ENCODE measurements at regions not wholly inside any gene's neighbourhood (a gene's known extent, or its start where the extent isn't known, plus 50 kb on each side); places are given as distances from the start of the nearest gene placed in this dataset.

DNA sequence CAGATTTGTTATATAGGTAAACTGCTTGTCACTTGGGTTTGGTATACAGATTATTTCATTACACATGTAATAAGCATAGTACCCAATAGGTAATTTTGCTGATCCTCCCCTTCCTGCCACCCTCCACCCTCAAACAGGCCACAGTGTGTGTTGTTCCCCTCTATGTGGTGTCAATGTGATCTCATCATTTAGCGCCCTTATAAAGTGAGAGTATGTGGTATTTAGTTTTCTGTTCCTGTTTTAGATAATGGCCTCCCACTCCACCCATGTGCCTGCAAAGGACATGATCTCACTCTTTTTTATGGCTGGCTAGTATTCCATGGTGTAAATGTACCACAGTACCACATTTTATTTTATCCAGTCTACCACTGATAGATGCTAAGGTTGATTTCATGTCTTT is 522.1 kb upstream of the LRRC7 start:
- TF ChIP-seq L3MBTL2 (conservative IDR thresholded peaks at IDR 0.05) (no peak), SP1 (IDR thresholded peaks at IDR 0.05) (no peak), ARNT (IDR thresholded peaks at IDR 0.05) (no peak), FOXK2 (IDR thresholded peaks at IDR 0.05) (no peak), BHLHE40 (IDR thresholded peaks at IDR 0.05; ENCODE audit: borderline replicate concordance) (no peak), FOXM1 (IDR thresholded peaks at IDR 0.05; ENCODE audit: borderline replicate concordance) (no peak), SUZ12 (IDR thresholded peaks at IDR 0.05) (no peak), ELF4 (IDR thresholded peaks at IDR 0.05) (no peak), TARDBP (IDR thresholded peaks at IDR 0.05) (no peak), ZNF384 (IDR thresholded peaks at IDR 0.05) (no peak), HDGF (IDR thresholded peaks at IDR 0.05; ENCODE audit: borderline replicate concordance) (no peak), LEF1 (IDR thresholded peaks at IDR 0.05; ENCODE audit: borderline replicate concordance) (no peak), CTBP1 (IDR thresholded peaks at IDR 0.05; ENCODE audit: borderline replicate concordance) (no peak)
- TF ChIP-seq, protein P1, sequence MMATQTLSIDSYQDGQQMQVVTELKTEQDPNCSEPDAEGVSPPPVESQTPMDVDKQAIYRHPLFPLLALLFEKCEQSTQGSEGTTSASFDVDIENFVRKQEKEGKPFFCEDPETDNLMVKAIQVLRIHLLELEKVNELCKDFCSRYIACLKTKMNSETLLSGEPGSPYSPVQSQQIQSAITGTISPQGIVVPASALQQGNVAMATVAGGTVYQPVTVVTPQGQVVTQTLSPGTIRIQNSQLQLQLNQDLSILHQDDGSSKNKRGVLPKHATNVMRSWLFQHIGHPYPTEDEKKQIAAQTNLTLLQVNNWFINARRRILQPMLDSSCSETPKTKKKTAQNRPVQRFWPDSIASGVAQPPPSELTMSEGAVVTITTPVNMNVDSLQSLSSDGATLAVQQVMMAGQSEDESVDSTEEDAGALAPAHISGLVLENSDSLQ (IDR thresholded peaks at IDR 0.05): no peak

Measured in HEK293T (cell line).